T-cell (primary cell): ENCODE measurements at regions not wholly inside any gene's neighbourhood (a gene's known extent, or its start where the extent isn't known, plus 50 kb on each side); places are given as distances from the start of the nearest gene placed in this dataset.
A peak's percentile ranks its signal among the peaks of the same experiment; 100 is the strongest.

Experiments
- ATAC-seq, 4 experiments: fragments of 200-7000 bp in 3 of 4; fragments of 150-1000 bp in 1 of 4; cut with Tn5 transposase; replicated peaks in 1 of 4; 1 replicate in 3 of 4; 2 replicates in 1 of 4; pipeline ENCODE4 v1.10.0; 2021; ENCODE audit warnings: moderate library complexity in 3 of 4, mild to moderate bottlenecking in 2 of 4, moderate number of reproducible peaks in 1 of 4
- CTCF ChIA-PET, 2 donors: fragments of 300-600 bp; sonication (Branson Sonifier 250); formaldehyde crosslinking; loops; one replicate each; lab custom pipeline; 2022; ENCODE audit warnings: antibody characterized with exemption in 2 of 2; lab: Charles Lee
- POLR2A ChIA-PET, 2 donors: fragments of 300-600 bp; sonication (Branson Sonifier 250); formaldehyde crosslinking; loops; one replicate each; lab custom pipeline; 2022; ENCODE audit warnings: antibody characterized with exemption in 2 of 2; lab: Charles Lee
- DNase-seq, 35 experiments: peaks; one replicate each; pipeline versions ENCODE4 v3.0.0 to v3.0.0-alpha.2; 2013 to 2023
- H3K27ac ChIP-seq: one replicate; pipeline ENCODE4 v1.5.1; 2013; ENCODE audit warnings: low read length
- H3K27me3 ChIP-seq, 2 experiments: replicated peaks in 1 of 2; 1 replicate in 1 of 2; 2 replicates in 1 of 2; pipeline versions ENCODE4 v1.6.1 to v1.7.0; 2013; ENCODE audit warnings: low read length in 1 of 2, mixed read lengths in 1 of 2; ENCODE audit not compliant: control insufficient read depth in 2 of 2, insufficient read depth in 2 of 2; ENCODE audit errors: extremely low read depth in 1 of 2
- H3K36me3 ChIP-seq, 2 donors: 1 replicate in 1 of 2; 2 replicates in 1 of 2; pipeline versions ENCODE4 v1.6.1 to v1.7.0; 2013; ENCODE audit warnings: low read length in 1 of 2; ENCODE audit not compliant: control insufficient read depth in 2 of 2, insufficient read depth in 1 of 2; ENCODE audit errors: extremely low read depth in 1 of 2
- H3K4me1 ChIP-seq, 2 experiments: 1 replicate in 1 of 2; 2 replicates in 1 of 2; pipeline versions ENCODE4 v1.6.1 to v1.7.0; 2013; ENCODE audit warnings: low read length in 2 of 2, mixed read lengths in 1 of 2; ENCODE audit not compliant: insufficient read depth in 2 of 2, control insufficient read depth in 1 of 2; ENCODE audit errors: extremely low read depth in 1 of 2
- H3K4me3 ChIP-seq, 2 donors: 1 replicate in 1 of 2; 2 replicates in 1 of 2; pipeline versions ENCODE4 v1.5.1 to v1.7.0; 2013; ENCODE audit warnings: mild to moderate bottlenecking in 2 of 2, low read length in 1 of 2, moderate library complexity in 1 of 2; ENCODE audit not compliant: control insufficient read depth in 1 of 2; ENCODE audit errors: extremely low read depth in 1 of 2
- H3K9me3 ChIP-seq: 2 replicates; pipeline ENCODE4 v1.7.0; 2013
- H3K27ac Mint-ChIP-seq, 2 donors: one replicate each; pipeline ENCODE4 v1.8.0; 2020 to 2021; ENCODE audit warnings: mild to moderate bottlenecking in 2 of 2, mixed read lengths in 2 of 2
- H3K27me3 Mint-ChIP-seq, 2 donors: one replicate each; pipeline ENCODE4 v1.8.0; 2021 to 2022; ENCODE audit warnings: mixed read lengths in 2 of 2
- H3K36me3 Mint-ChIP-seq: one replicate; pipeline ENCODE4 v1.8.0; 2021; ENCODE audit warnings: mixed read lengths
- H3K4me1 Mint-ChIP-seq, 3 donors: one replicate each; pipeline ENCODE4 v1.8.0; 2020 to 2022; ENCODE audit warnings: mixed read lengths in 3 of 3, mild to moderate bottlenecking in 1 of 3
- H3K4me3 Mint-ChIP-seq, 3 donors: one replicate each; pipeline ENCODE4 v1.8.0; 2020 to 2022; ENCODE audit warnings: mild to moderate bottlenecking in 3 of 3, mixed read lengths in 3 of 3, moderate library complexity in 3 of 3
- H3K9me3 Mint-ChIP-seq, 3 donors: one replicate each; pipeline ENCODE4 v1.8.0; 2020 to 2022; ENCODE audit warnings: mixed read lengths in 3 of 3
- WGBS: methylation state at CpG from one replicate; pipeline ENCODE4 v1.1.5; 2013; ENCODE audit warnings: missing lambda C conversion rate; ENCODE audit not compliant: insufficient coverage; 5-methylcytosine and 5-hydroxymethylcytosine counted together

DNA sequence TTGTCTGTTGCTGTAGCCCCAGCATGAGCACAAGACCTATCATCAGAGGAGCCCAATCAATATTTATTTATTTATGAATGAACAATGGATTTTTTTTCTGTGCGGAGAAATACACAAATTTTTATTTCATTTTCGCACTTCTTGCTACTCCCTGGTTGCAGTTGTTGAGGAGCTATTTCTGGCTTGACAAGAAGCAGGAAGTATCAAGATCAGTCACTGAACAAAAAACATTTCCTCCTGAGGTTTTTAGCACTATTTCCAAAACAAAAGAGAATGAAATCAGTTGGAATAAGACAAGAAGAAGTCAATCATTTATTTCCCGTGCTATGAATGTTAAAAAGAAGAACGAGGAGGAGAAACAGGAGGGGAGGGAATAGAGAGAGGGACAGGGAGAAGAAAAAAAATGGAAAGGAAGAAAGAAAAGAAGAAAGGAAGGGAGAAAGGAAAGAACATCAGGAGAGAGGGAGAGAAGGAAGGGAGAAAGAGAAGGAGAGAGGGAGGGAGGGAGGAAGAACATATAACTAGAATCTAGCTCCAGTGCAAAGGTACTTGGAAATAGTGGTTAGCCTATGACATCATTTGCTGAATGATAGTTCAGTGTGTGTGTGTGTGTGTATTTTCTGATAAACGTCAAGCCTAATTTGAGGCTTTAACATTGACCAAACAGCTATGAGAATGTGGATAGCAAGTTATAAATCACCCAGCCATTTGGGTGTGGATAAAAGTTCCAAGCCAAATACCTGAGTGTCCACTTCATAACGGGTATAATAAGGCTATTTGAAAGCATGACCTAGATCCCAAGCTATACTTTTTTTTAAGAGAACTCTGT lies 586.0 kb downstream of the EBF1 start:
- H3K27ac ChIP-seq: no peak overlapping the region
- 5% methylated on average over 3 of the region's 6 CpGs for WGBS
- no peaks in the 10 kb centered on the region for H3K9me3 ChIP-seq
- Mint-ChIP-seq H3K27ac (peak overlapping the region; percentile 25 to 76), H3K36me3 (no peaks in the 10 kb centered on the region), H3K4me1 (peaks cover 27 to 39% (median 33%) of the 10 kb centered on the region in 3 donors), H3K4me3 (peak overlapping the region in 1 of 3 donors; percentile 72), H3K9me3 (no peaks in the 10 kb centered on the region), H3K27me3 (no peaks in the 10 kb centered on the region)
- H3K4me3 ChIP-seq: no peak overlapping the region
- DNase-seq (peak in 1 of 35 experiments; percentile 4), ATAC-seq (no peak)
- ChIA-PET POLR2A (no interaction called here), CTCF (no interaction called here)
- no peaks in the 10 kb centered on the region for H3K27me3 ChIP-seq
- no peaks in the 10 kb centered on the region for H3K36me3 ChIP-seq
- peaks cover 5 to 42% of the 10 kb centered on the region in 2 experiments for H3K4me1 ChIP-seq

DNA sequence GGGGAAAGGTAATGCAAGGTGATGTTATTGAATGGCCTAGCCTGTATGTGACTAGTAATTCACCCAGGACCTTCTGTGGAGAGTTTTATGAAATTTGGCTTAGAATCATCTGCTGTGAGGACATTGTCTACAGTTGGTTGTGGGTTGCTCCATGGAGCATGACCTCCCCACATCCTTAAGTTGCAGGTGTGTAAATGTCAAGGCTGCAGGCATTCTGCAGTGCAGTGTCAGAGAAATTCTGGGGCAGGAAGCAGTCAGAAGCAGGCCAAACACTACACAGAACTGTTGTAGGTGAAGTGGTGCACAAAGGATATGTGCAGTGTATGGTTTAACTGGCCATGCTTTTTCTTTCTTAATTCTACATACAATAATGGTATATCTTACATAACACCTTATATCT lies 588.3 kb downstream of the EBF1 start:
- no peak overlapping the region for H3K4me3 Mint-ChIP-seq
- H3K36me3 Mint-ChIP-seq: no peaks in the 10 kb centered on the region
- Histone ChIP-seq H3K9me3 (no peaks in the 10 kb centered on the region), H3K27me3 (no peaks in the 10 kb centered on the region), H3K27ac (no peak overlapping the region), H3K4me3 (no peak overlapping the region), H3K36me3 (no peaks in the 10 kb centered on the region), H3K4me1 (peaks cover 5 to 39% of the 10 kb centered on the region in 2 experiments)
- peak overlapping the region in 1 of 2 donors; percentile 72 for H3K27ac Mint-ChIP-seq
- peaks cover 27 to 36% (median 32%) of the 10 kb centered on the region in 3 donors for H3K4me1 Mint-ChIP-seq
- CTCF ChIA-PET: interaction anchor here in 1 of 2 donors (0.6 kb wide), 1 partner anchor 951 kb away, joined by 3 read pairs; no protein-coding TSS in a partner anchor
- peaks cover 2 to 10% (median 6%) of the 10 kb centered on the region in 3 donors for H3K9me3 Mint-ChIP-seq
- no peaks in the 10 kb centered on the region for H3K27me3 Mint-ChIP-seq
- POLR2A ChIA-PET: no interaction called here
- ATAC-seq (peak in 3 of 4 experiments; percentile 23 to 45 (median 40)), DNase-seq (peak in 2 of 35 experiments; percentile 2 to 6)

DNA sequence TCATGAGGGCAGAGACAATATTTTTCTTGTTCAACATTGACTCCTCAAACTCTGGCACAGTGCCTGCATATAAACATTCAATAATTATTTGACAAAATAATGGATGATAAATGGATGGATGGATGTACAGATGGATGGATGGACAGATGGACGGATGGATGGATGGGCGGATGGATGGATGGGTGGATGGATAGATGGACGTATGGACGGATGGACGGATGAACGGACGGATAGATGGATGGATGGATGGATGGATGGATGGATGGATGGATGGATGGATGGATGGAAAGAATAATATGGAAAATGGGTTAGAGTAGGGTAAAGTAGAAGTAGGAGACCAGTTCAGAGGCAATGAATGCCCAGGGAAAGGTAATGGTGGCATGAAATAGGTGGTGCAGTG lies 589.2 kb downstream of the EBF1 start:
- H3K27me3 ChIP-seq: no peaks in the 10 kb centered on the region
- peaks cover 9 to 20% (median 13%) of the 10 kb centered on the region in 3 donors for H3K9me3 Mint-ChIP-seq
- ChIA-PET CTCF (no interaction called here), POLR2A (no interaction called here)
- H3K27ac ChIP-seq: no peak overlapping the region
- no peaks in the 10 kb centered on the region for H3K36me3 Mint-ChIP-seq
- 59% methylated on average over 7 of the region's 7 CpGs for WGBS
- DNase-seq (no peak), ATAC-seq (no peak)
- no peaks in the 10 kb centered on the region for H3K27me3 Mint-ChIP-seq
- no peak overlapping the region for H3K27ac Mint-ChIP-seq
- H3K4me3 Mint-ChIP-seq: no peak overlapping the region
- peaks cover 3% of the 10 kb centered on the region for H3K9me3 ChIP-seq
- H3K4me1 ChIP-seq: peaks cover 5 to 39% of the 10 kb centered on the region in 2 experiments
- H3K4me1 Mint-ChIP-seq: peaks cover 27 to 36% (median 32%) of the 10 kb centered on the region in 3 donors
- no peaks in the 10 kb centered on the region for H3K36me3 ChIP-seq
- H3K4me3 ChIP-seq: no peak overlapping the region

DNA sequence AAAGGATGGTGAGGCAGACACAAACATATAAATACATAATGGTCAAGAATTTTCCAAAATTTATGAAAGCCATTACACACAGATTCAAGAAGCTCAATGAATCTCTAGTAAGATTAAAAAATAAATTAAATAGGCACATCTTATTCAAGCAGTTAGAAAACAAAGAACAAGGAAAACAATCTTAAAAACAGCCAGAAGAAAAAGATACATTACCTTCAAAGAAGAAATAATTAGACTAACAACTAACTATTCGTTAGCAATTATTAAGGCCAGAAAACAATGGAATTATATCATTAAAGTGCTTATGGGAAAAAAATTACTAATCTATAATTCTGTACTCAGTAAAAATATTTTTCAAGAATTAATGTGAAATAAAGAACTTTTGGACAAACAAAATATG lies 593.1 kb downstream of the EBF1 start:
- H3K36me3 ChIP-seq: no peaks in the 10 kb centered on the region
- Mint-ChIP-seq H3K4me3 (no peak overlapping the region), H3K27me3 (no peaks in the 10 kb centered on the region), H3K36me3 (no peaks in the 10 kb centered on the region), H3K27ac (no peak overlapping the region), H3K4me1 (peaks cover 5 to 7% (median 6%) of the 10 kb centered on the region in 3 donors), H3K9me3 (peaks cover 17 to 30% (median 20%) of the 10 kb centered on the region in 3 donors)
- ATAC-seq (no peak), DNase-seq (no peak)
- H3K9me3 ChIP-seq: peaks cover 3% of the 10 kb centered on the region
- no CpG with 5 or more reads among the region's 1 CpG for WGBS
- POLR2A ChIA-PET: no interaction called here
- H3K27ac ChIP-seq: no peak overlapping the region
- H3K4me3 ChIP-seq: no peak overlapping the region
- peaks cover 3 to 8% of the 10 kb centered on the region in 2 experiments for H3K4me1 ChIP-seq
- no peaks in the 10 kb centered on the region for H3K27me3 ChIP-seq
- CTCF ChIA-PET: no interaction called here

DNA sequence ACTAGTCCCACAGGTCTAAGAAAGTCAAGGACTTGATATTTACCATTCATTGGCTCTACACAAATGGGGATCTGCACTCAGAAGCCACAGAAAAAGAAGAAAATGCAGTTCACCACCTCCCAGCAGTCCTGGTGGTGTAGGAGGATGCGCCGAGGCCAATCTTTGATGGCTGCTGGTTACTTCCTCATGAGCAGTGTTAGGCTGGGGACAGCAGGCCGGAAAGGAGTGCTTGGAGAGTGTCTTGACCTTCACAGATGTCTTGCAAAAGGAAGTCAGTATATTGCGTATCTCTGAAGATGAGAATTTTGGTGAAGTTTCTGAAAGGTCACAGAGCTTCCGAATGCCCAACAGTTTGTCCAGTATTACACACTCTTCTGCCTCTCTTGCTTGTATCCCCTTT lies 597.0 kb downstream of the EBF1 start:
- no peak for ATAC-seq
- no CpG with 5 or more reads among the region's 5 CpGs for WGBS

DNA sequence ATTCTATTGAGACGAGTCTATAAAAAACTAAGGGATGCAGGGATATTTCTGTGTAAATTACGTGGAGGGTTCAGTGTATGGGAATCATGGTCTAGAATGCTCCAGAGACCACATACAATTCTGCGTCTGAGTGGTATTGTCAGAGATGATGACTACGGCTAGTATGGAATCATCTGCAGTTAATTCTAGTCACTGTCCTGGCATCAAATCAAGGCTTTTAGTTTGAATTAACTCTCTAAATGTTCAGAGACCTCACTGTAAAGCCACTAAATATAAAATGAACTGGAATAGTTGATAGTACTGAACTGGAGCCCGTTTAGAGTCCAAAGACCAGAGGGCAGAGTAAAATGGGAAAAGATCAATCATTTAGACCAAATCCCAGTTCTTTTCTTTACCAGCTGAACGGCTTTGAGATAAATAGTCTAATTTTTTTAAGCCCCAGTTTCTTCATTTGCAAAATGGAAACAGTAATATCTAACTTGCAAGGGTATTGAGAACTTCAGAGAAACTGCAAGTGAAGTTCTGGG lies 599.8 kb downstream of the EBF1 start:
- DNase-seq (no peak), ATAC-seq (no peak)
- CTCF ChIA-PET: no interaction called here
- H3K36me3 Mint-ChIP-seq: no peaks in the 10 kb centered on the region
- H3K9me3 Mint-ChIP-seq: peaks cover 2 to 4% (median 3%) of the 10 kb centered on the region in 3 donors
- POLR2A ChIA-PET: interaction anchor here in 1 of 2 donors (0.6 kb wide), 1 partner anchor 319 kb away, joined by 3 read pairs; no protein-coding TSS in a partner anchor
- no peaks in the 10 kb centered on the region for H3K4me1 Mint-ChIP-seq
- Histone ChIP-seq H3K9me3 (no peaks in the 10 kb centered on the region), H3K27ac (no peak overlapping the region), H3K27me3 (no peaks in the 10 kb centered on the region), H3K4me1 (no peaks in the 10 kb centered on the region), H3K36me3 (no peaks in the 10 kb centered on the region), H3K4me3 (no peak overlapping the region)
- 83% methylated on average over 2 of the region's 6 CpGs for WGBS
- H3K27ac Mint-ChIP-seq: no peak overlapping the region
- H3K27me3 Mint-ChIP-seq: peaks cover 0 to 3% of the 10 kb centered on the region in 2 donors
- H3K4me3 Mint-ChIP-seq: no peak overlapping the region

More for the DNA sequence above, 597.0 kb downstream of the EBF1 start:
- H3K27ac Mint-ChIP-seq: no peak overlapping the region
- no peaks in the 10 kb centered on the region for H3K27me3 ChIP-seq
- no peaks in the 10 kb centered on the region for H3K36me3 Mint-ChIP-seq
- no peak overlapping the region for H3K27ac ChIP-seq
- H3K9me3 ChIP-seq: peaks cover 3% of the 10 kb centered on the region
- no peak for DNase-seq
- CTCF ChIA-PET: no interaction called here
- POLR2A ChIA-PET: no interaction called here
- peaks cover 17 to 30% (median 20%) of the 10 kb centered on the region in 3 donors for H3K9me3 Mint-ChIP-seq
- no peak overlapping the region for H3K4me3 ChIP-seq
- H3K36me3 ChIP-seq: no peaks in the 10 kb centered on the region
- no peak overlapping the region for H3K4me3 Mint-ChIP-seq
- peaks cover 0 to 3% of the 10 kb centered on the region in 2 donors for H3K27me3 Mint-ChIP-seq
- H3K4me1 Mint-ChIP-seq: no peaks in the 10 kb centered on the region
- H3K4me1 ChIP-seq: no peaks in the 10 kb centered on the region
